GM12878 (cell line): ENCODE measurements at regions not wholly inside any gene's neighbourhood (a gene's known extent, or its start where the extent isn't known, plus 50 kb on each side); places are given as distances from the start of the nearest gene placed in this dataset.

Experiments
- ATAC-seq: fragments of 200-7000 bp; cut with Tn5 transposase; 3 replicates; pipeline ENCODE4 v1.9.1; 2020; ENCODE audit warnings: mild to moderate bottlenecking, moderate library complexity
- BruUV-seq: library from RNA; stranded (reverse); fragments of 400-500 nt; replicated peaks from 2 replicates; lab custom pipeline; 2021; lab: Mats Ljungman, UMichigan
- CTCF ChIA-PET: fragments of 300-600 bp; sonication (Branson Sonifier 250); formaldehyde crosslinking; extraction: SDS; loops from one replicate; lab custom pipeline; 2021; ENCODE audit warnings: inconsistent platforms; lab: Yijun Ruan, JAX
- POLR2A ChIA-PET: fragments of 350-600 bp; formaldehyde crosslinking; extraction: SDS; loops from one replicate; lab custom pipeline; 2021; ENCODE audit warnings: inconsistent platforms; lab: Charles Lee
- RAD21 ChIA-PET: fragments of 300-600 bp; sonication (Branson Sonifier 250); formaldehyde crosslinking; loops from one replicate; lab custom pipeline; 2023; ENCODE audit warnings: antibody characterized with exemption; ENCODE audit not compliant: unreplicated experiment; lab: Charles Lee
- SMC1A ChIA-PET: fragments of 300-600 bp; sonication (Branson Sonifier 250); formaldehyde crosslinking; loops from one replicate; lab custom pipeline; 2023; ENCODE audit not compliant: unreplicated experiment, uncharacterized antibody; lab: Charles Lee
- DNase-seq: peaks from one replicate; pipeline ENCODE4 v3.0.0-alpha.2; 2011; ENCODE audit warnings: low read depth, low spot score
- FAIRE-seq: peaks from 3 replicates; lab custom pipeline; 2011; peaks lifted over from hg19 to GRCh38; lab: Jason Lieb, UNC
- H2AFZ ChIP-seq: 2 replicates; pipeline ENCODE4 v1.6.0; 2011; ENCODE audit warnings: low read depth, low read length, control low read depth; ENCODE audit not compliant: control insufficient read depth
- H3K27ac ChIP-seq: 2 replicates; pipeline ENCODE4 v1.5.1; 2011; ENCODE audit warnings: control low read depth; ENCODE audit not compliant: control insufficient read depth, insufficient read depth
- H3K27me3 ChIP-seq, 2 experiments: replicated peaks in 1 of 2; 2 replicates each; pipeline versions ENCODE4 v1.6.0 to v1.6.1; 2011; ENCODE audit warnings: low read length in 1 of 2; ENCODE audit not compliant: control insufficient read depth in 2 of 2, insufficient read depth in 2 of 2
- H3K36me3 ChIP-seq, 2 experiments: 2 replicates each; pipeline ENCODE4 v1.5.1; 2011; ENCODE audit warnings: low read length in 1 of 2; ENCODE audit not compliant: control insufficient read depth in 2 of 2, insufficient read depth in 2 of 2
- H3K4me1 ChIP-seq: 2 replicates; pipeline ENCODE4 v1.6.1; 2011; ENCODE audit warnings: mild to moderate bottlenecking, low read length, moderate library complexity, mixed read lengths; ENCODE audit not compliant: control insufficient read depth, insufficient read depth
- H3K4me2 ChIP-seq: 2 replicates; pipeline ENCODE4 v1.6.0; 2011; ENCODE audit warnings: control low read depth; ENCODE audit not compliant: control insufficient read depth, insufficient read depth
- H3K4me3 ChIP-seq: fragments of 200-600 bp; sonication (generic); 2 replicates; pipeline ENCODE4 v1.5.1; 2016
- H3K79me2 ChIP-seq: 2 replicates; pipeline ENCODE4 v1.6.0; 2011; ENCODE audit warnings: low read length; ENCODE audit not compliant: control insufficient read depth, insufficient read depth
- H3K9ac ChIP-seq: 2 replicates; pipeline ENCODE4 v1.8.0; 2011; ENCODE audit warnings: low read length, control low read depth, mixed read lengths; ENCODE audit not compliant: control insufficient read depth, insufficient read depth
- H3K9me3 ChIP-seq: replicated peaks from 3 replicates; pipeline ENCODE4 v1.5.1; 2011; ENCODE audit warnings: mild to moderate bottlenecking, low read length; ENCODE audit not compliant: control insufficient read depth, insufficient read depth
- H4K20me1 ChIP-seq: 2 replicates; pipeline ENCODE4 v1.6.0; 2011; ENCODE audit not compliant: control insufficient read depth, insufficient read depth
- CBX3 ChIP-seq: fragments of 200-600 bp; sonication (generic); IDR thresholded peaks from 2 replicates; pipeline ENCODE4 v1.6.1; 2016; ENCODE audit warnings: low read depth, borderline replicate concordance
- CBX5 ChIP-seq: sonication (generic); IDR thresholded peaks from 2 replicates; pipeline ENCODE4 v1.6.1; 2016; ENCODE audit warnings: low read depth, moderate library complexity, mild to moderate bottlenecking, inconsistent platforms
- EED ChIP-seq: sonication (generic); IDR thresholded peaks from 2 replicates; pipeline ENCODE4 v1.6.1; 2016; ENCODE audit warnings: antibody characterized with exemption, low read depth
- FOXM1 ChIP-seq: IDR thresholded peaks from 2 replicates; pipeline ENCODE4 v1.6.1; 2012; ENCODE audit warnings: low read depth, mild to moderate bottlenecking, inconsistent platforms, low read length, moderate library complexity
- GATAD2B ChIP-seq: fragments of 450-650 bp; conservative IDR thresholded peaks from 2 replicates; pipeline ENCODE4 v1.6.1; 2017; ENCODE audit warnings: low read depth, mild to moderate bottlenecking, moderate library complexity
- MYC ChIP-seq: IDR thresholded peaks from 2 replicates; pipeline ENCODE4 v1.6.1; 2011; ENCODE audit warnings: mild to moderate bottlenecking, low read length, moderate library complexity, inconsistent platforms; ENCODE audit not compliant: insufficient read depth, insufficient replicate concordance, insufficient read length, severe bottlenecking
- NFYA ChIP-seq: IDR thresholded peaks from 2 replicates; pipeline ENCODE4 v1.6.1; 2011; ENCODE audit warnings: low read depth, mild to moderate bottlenecking, low read length, improper control_type of control experiment, borderline replicate concordance
- RAD21 ChIP-seq: IDR thresholded peaks from 2 replicates; pipeline ENCODE4 v1.6.1; 2011; ENCODE audit warnings: mild to moderate bottlenecking, low read depth, low read length, moderate library complexity; ENCODE audit not compliant: insufficient read depth
- SMAD1 ChIP-seq: fragments of 450-650 bp; IDR thresholded peaks from 2 replicates; pipeline ENCODE4 v1.6.1; 2018; ENCODE audit warnings: mild to moderate bottlenecking, low read depth; ENCODE audit not compliant: partially characterized antibody
- SREBF2 ChIP-seq: IDR thresholded peaks from 2 replicates; pipeline ENCODE4 v1.6.1; 2012; ENCODE audit warnings: mild to moderate bottlenecking, low read length
- TARDBP ChIP-seq: IDR thresholded peaks from 2 replicates; pipeline ENCODE4 v1.6.1; 2016; ENCODE audit warnings: borderline replicate concordance
- TBL1XR1 ChIP-seq: IDR thresholded peaks from 2 replicates; pipeline ENCODE4 v1.6.1; 2012; ENCODE audit warnings: low read depth, low read length, improper control_type of control experiment
- TCF7 ChIP-seq: IDR thresholded peaks from 2 replicates; pipeline ENCODE4 v1.6.1; 2014; ENCODE audit warnings: antibody characterized with exemption, borderline replicate concordance
- ZBED1 ChIP-seq: IDR thresholded peaks from 2 replicates; pipeline ENCODE4 v1.6.1; 2016; ENCODE audit warnings: borderline replicate concordance
- ZBTB33 ChIP-seq: fragments of 450-650 bp; IDR thresholded peaks from 2 replicates; pipeline ENCODE4 v1.6.1; 2017; ENCODE audit warnings: mild to moderate bottlenecking
- ZBTB40 ChIP-seq: fragments of 450-650 bp; IDR thresholded peaks from 2 replicates; pipeline ENCODE4 v1.6.1; 2016; ENCODE audit warnings: mild to moderate bottlenecking, moderate library complexity, borderline replicate concordance
- ZNF622 ChIP-seq: fragments of 450-650 bp; IDR thresholded peaks from 2 replicates; pipeline ENCODE4 v1.6.1; 2017; ENCODE audit warnings: mild to moderate bottlenecking, inconsistent platforms
- WGBS: methylation state at CpG from one replicate; pipeline ENCODE4 v1.1.6; 2016; ENCODE audit warnings: low lambda C conversion rate; ENCODE audit not compliant: insufficient replicate concordance, insufficient coverage; ENCODE audit errors: missing lambda C conversion rate; 5-methylcytosine and 5-hydroxymethylcytosine counted together
- in situ Hi-C: fragments of 300-500 bp; cut with MboI; formaldehyde crosslinking; loops from 9 replicates; pipeline ENCODE4 v1.14.3; 2018; ENCODE audit warnings: mixed read lengths
- intact Hi-C: fragments of 100-400 bp; cut with micrococcal nuclease; formaldehyde crosslinking; loops from one replicate; pipeline ENCODE4 v1.14.2; 2022; ENCODE audit not compliant: unreplicated experiment
- TF ChIP-seq, protein P1 (sequence below): fragments of 450-650 bp; IDR thresholded peaks from 2 replicates; pipeline ENCODE4 v1.6.1; 2017; ENCODE audit warnings: borderline replicate concordance

DNA sequence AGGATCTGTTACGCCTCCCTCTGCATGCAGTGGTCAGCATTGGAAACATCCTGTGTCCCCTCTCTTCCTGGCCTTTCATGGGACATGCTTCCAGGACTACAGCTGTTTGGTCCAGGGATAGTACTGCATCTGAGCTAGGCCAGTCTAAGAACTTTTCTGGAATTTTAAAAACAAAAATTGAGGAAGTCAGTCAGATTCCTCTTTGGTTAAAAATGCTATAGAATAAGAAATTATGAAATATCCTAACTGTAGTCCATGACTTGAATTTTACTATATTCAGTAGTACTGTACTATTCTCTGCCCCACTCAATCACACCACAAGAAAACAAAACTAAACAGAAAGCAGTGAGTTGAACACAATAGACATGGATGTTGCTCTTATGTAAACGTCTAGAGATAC is 201.0 kb upstream of the CADM1 start:
- TF ChIP-seq FOXM1: no peak
- TF ChIP-seq SREBF2: no peak
- no peak for TF ChIP-seq TBL1XR1
- no peak for TF ChIP-seq TARDBP
- TF ChIP-seq CBX5: no peak
- no peak for TF ChIP-seq GATAD2B
- no peak for TF ChIP-seq TCF7
- TF ChIP-seq ZBED1: no peak
- no peak for TF ChIP-seq ZBTB40
- no peak for TF ChIP-seq EED
- TF ChIP-seq, protein P1, sequence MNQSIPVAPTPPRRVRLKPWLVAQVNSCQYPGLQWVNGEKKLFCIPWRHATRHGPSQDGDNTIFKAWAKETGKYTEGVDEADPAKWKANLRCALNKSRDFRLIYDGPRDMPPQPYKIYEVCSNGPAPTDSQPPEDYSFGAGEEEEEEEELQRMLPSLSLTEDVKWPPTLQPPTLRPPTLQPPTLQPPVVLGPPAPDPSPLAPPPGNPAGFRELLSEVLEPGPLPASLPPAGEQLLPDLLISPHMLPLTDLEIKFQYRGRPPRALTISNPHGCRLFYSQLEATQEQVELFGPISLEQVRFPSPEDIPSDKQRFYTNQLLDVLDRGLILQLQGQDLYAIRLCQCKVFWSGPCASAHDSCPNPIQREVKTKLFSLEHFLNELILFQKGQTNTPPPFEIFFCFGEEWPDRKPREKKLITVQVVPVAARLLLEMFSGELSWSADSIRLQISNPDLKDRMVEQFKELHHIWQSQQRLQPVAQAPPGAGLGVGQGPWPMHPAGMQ: no peak
- no peak for TF ChIP-seq ZBTB33
- no peak for TF ChIP-seq RAD21
- TF ChIP-seq ZNF622: no peak
- no peak for TF ChIP-seq MYC
- no peak for TF ChIP-seq CBX3
- no peak for TF ChIP-seq NFYA
- TF ChIP-seq SMAD1: no peak
- 54% methylated on average over 2 of the region's 2 CpGs for WGBS
- Histone ChIP-seq H3K9ac (no peak overlapping the region), H3K4me2 (no peak overlapping the region), H3K4me1 (peaks cover 4% of the 10 kb centered on the region; the same call in 1 of the 2 replicates), H3K27me3 (no peaks in the 10 kb centered on the region), H2AFZ (no peak overlapping the region), H3K36me3 (no peaks in the 10 kb centered on the region), H3K27ac (no peak overlapping the region), H3K79me2 (no peaks in the 10 kb centered on the region), H4K20me1 (no peaks in the 10 kb centered on the region), H3K4me3 (no peak overlapping the region), H3K9me3 (no peaks in the 10 kb centered on the region; the same call in 2 of the 3 replicates)
- ChIA-PET CTCF (interaction anchor here (1.7 kb wide), 1 partner anchor 53 kb away, joined by 4 read pairs; no protein-coding TSS in a partner anchor), SMC1A (interaction anchor here (0.5 kb wide), 1 partner anchor 167 kb away, joined by 3 read pairs; no protein-coding TSS in a partner anchor), POLR2A (no interaction called here), RAD21 (no interaction called here)
- no TSS peak for BruUV-seq
- FAIRE-seq (no peak), ATAC-seq (no peak), DNase-seq (no peak)
- in situ Hi-C loops: no loop called here
- intact Hi-C loops: no loop called here
